Astrocyte (in vitro differentiated cells and primary cell): ENCODE measurements at regions not wholly inside any gene's neighbourhood (a gene's known extent, or its start where the extent isn't known, plus 50 kb on each side); places are given as distances from the start of the nearest gene placed in this dataset.

Experiments
- DNase-seq: peaks from one replicate; pipeline ENCODE4 v3.0.0-alpha.2; 2010; ENCODE audit warnings: low read depth
- FAIRE-seq: peaks from 2 replicates; lab custom pipeline; 2011; peaks lifted over from hg19 to GRCh38; lab: Jason Lieb, UNC
- H2AFZ ChIP-seq: 2 replicates; pipeline ENCODE4 v1.6.0; 2012; ENCODE audit warnings: low read depth, low read length, inconsistent platforms
- H3K27ac ChIP-seq: 2 replicates; pipeline ENCODE4 v1.5.1; 2011; ENCODE audit warnings: low read depth, low read length, inconsistent platforms
- H3K27me3 ChIP-seq: 2 replicates; pipeline ENCODE4 v1.6.0; 2011; ENCODE audit warnings: low read length, inconsistent platforms; ENCODE audit not compliant: insufficient read depth
- H3K36me3 ChIP-seq: 2 replicates; pipeline ENCODE4 v1.5.1; 2011; ENCODE audit warnings: low read length, inconsistent platforms; ENCODE audit not compliant: insufficient read depth
- H3K4me1 ChIP-seq: 2 replicates; pipeline ENCODE4 v1.5.1; 2011; ENCODE audit warnings: low read length, inconsistent platforms; ENCODE audit not compliant: insufficient read depth
- H3K4me2 ChIP-seq: 2 replicates; pipeline ENCODE4 v1.6.0; 2012; ENCODE audit warnings: low read length, inconsistent platforms
- H3K4me3 ChIP-seq: 2 replicates; pipeline ENCODE4 v1.5.1; 2011; ENCODE audit warnings: low read depth, mild to moderate bottlenecking, low read length, inconsistent platforms; ENCODE audit not compliant: insufficient read depth
- H3K79me2 ChIP-seq: 2 replicates; pipeline ENCODE4 v1.6.0; 2012; ENCODE audit warnings: mild to moderate bottlenecking, low read length, inconsistent platforms; ENCODE audit not compliant: insufficient read depth
- H3K9ac ChIP-seq: 2 replicates; pipeline ENCODE4 v1.6.0; 2012; ENCODE audit warnings: mild to moderate bottlenecking, low read length, inconsistent platforms
- H3K9me3 ChIP-seq: 2 replicates; pipeline ENCODE4 v1.5.1; 2012; ENCODE audit warnings: low read depth, mild to moderate bottlenecking, low read length, inconsistent platforms; ENCODE audit not compliant: insufficient read depth
- H4K20me1 ChIP-seq: 2 replicates; pipeline ENCODE4 v1.6.0; 2012; ENCODE audit warnings: low read length, inconsistent platforms; ENCODE audit not compliant: insufficient read depth
- H3K27ac Mint-ChIP-seq: one replicate; pipeline ENCODE4 v1.8.0; 2021; ENCODE audit warnings: mild to moderate bottlenecking, mixed read lengths; ENCODE audit not compliant: unreplicated experiment
- H3K27me3 Mint-ChIP-seq: one replicate; pipeline ENCODE4 v1.8.0; 2021; ENCODE audit warnings: low read depth, mixed read lengths; ENCODE audit not compliant: unreplicated experiment
- H3K36me3 Mint-ChIP-seq: one replicate; pipeline ENCODE4 v1.8.0; 2021; ENCODE audit warnings: low read depth, mixed read lengths; ENCODE audit not compliant: unreplicated experiment
- H3K4me1 Mint-ChIP-seq: one replicate; pipeline ENCODE4 v1.8.0; 2021; ENCODE audit warnings: low read depth, mixed read lengths; ENCODE audit not compliant: unreplicated experiment
- H3K4me3 Mint-ChIP-seq: one replicate; pipeline ENCODE4 v1.8.0; 2021; ENCODE audit warnings: mild to moderate bottlenecking, moderate library complexity, mixed read lengths; ENCODE audit not compliant: unreplicated experiment
- H3K9me3 Mint-ChIP-seq: one replicate; pipeline ENCODE4 v1.8.0; 2021; ENCODE audit warnings: mild to moderate bottlenecking, mixed read lengths; ENCODE audit not compliant: unreplicated experiment
- EZH2 ChIP-seq: IDR thresholded peaks from 2 replicates; pipeline ENCODE4 v1.6.1; 2012; ENCODE audit warnings: mild to moderate bottlenecking, low read length, inconsistent platforms; ENCODE audit not compliant: insufficient read depth
- TF ChIP-seq, protein P1 (sequence below): IDR thresholded peaks from 2 replicates; pipeline ENCODE4 v1.5.1; 2011; ENCODE audit warnings: low read depth, mild to moderate bottlenecking, inconsistent platforms, low read length, moderate library complexity; ENCODE audit not compliant: insufficient read depth

GRCh38 chr7:149381245-149381644, 79.6 kb downstream of the ZNF777 start:
- no peak overlapping the region for H3K27ac Mint-ChIP-seq
- Histone ChIP-seq H3K9me3 (peaks cover 9% of the 10 kb centered on the region), H3K4me3 (no peak overlapping the region), H4K20me1 (no peaks in the 10 kb centered on the region), H3K79me2 (no peaks in the 10 kb centered on the region), H3K9ac (no peak overlapping the region), H3K27ac (no peak overlapping the region), H2AFZ (no peak overlapping the region), H3K36me3 (no peaks in the 10 kb centered on the region), H3K4me2 (no peak overlapping the region), H3K4me1 (no peaks in the 10 kb centered on the region), H3K27me3 (no peaks in the 10 kb centered on the region)
- H3K4me1 Mint-ChIP-seq, result no peaks in the 10 kb centered on the region
- no peak overlapping the region for H3K4me3 Mint-ChIP-seq
- peaks cover 14% of the 10 kb centered on the region for H3K9me3 Mint-ChIP-seq
- TF ChIP-seq, protein P1, sequence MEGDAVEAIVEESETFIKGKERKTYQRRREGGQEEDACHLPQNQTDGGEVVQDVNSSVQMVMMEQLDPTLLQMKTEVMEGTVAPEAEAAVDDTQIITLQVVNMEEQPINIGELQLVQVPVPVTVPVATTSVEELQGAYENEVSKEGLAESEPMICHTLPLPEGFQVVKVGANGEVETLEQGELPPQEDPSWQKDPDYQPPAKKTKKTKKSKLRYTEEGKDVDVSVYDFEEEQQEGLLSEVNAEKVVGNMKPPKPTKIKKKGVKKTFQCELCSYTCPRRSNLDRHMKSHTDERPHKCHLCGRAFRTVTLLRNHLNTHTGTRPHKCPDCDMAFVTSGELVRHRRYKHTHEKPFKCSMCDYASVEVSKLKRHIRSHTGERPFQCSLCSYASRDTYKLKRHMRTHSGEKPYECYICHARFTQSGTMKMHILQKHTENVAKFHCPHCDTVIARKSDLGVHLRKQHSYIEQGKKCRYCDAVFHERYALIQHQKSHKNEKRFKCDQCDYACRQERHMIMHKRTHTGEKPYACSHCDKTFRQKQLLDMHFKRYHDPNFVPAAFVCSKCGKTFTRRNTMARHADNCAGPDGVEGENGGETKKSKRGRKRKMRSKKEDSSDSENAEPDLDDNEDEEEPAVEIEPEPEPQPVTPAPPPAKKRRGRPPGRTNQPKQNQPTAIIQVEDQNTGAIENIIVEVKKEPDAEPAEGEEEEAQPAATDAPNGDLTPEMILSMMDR, result no peak
- no peak for TF ChIP-seq EZH2
- DNase-seq (no peak), FAIRE-seq (no peak)
- H3K27me3 Mint-ChIP-seq, result peaks cover 5% of the 10 kb centered on the region
- H3K36me3 Mint-ChIP-seq, result peaks cover 3% of the 10 kb centered on the region
